ENCODE measurements at regions not wholly inside any gene's neighbourhood (a gene's known extent, or its start where the extent isn't known, plus 50 kb on each side); places are given as distances from the start of the nearest gene placed in this dataset.

DNA sequence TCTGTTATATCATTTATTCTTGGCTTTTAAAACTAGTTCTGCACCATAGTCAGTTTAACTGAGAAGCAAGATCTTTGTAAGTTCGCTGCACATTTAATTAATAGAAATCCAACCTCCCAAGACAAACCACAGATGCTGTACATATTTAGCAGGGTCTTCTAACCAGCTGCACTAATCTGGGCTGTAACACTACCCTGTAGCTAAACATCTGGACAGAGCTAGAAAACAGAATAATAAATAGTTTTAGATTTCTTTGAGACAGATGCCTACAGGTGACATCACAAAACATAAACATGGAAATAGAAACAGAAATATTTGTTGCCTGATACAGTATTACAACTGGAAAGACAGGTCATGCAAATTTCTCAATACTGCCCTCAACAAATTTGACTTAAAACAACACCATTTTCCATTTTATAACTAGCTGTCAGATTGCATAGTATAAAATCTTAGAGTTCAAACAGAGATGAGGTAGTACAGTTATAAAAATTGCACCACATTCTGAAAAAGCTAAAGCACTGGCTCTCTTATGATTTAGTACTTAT lies 315.1 kb downstream of the NR4A2 start:
- TF ChIP-seq, protein P1, sequence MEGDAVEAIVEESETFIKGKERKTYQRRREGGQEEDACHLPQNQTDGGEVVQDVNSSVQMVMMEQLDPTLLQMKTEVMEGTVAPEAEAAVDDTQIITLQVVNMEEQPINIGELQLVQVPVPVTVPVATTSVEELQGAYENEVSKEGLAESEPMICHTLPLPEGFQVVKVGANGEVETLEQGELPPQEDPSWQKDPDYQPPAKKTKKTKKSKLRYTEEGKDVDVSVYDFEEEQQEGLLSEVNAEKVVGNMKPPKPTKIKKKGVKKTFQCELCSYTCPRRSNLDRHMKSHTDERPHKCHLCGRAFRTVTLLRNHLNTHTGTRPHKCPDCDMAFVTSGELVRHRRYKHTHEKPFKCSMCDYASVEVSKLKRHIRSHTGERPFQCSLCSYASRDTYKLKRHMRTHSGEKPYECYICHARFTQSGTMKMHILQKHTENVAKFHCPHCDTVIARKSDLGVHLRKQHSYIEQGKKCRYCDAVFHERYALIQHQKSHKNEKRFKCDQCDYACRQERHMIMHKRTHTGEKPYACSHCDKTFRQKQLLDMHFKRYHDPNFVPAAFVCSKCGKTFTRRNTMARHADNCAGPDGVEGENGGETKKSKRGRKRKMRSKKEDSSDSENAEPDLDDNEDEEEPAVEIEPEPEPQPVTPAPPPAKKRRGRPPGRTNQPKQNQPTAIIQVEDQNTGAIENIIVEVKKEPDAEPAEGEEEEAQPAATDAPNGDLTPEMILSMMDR (IDR thresholded peaks at IDR 0.05; ENCODE audit: insufficient read depth in 1 of 2, low read depth in 1 of 2, low read length in 1 of 2, severe bottlenecking in 1 of 2, unreplicated experiment in 1 of 2), result no peak
- no peak for DNase-seq
- H3K9me3 ChIP-seq, result no peaks in the 10 kb centered on the region
- Mint-ChIP-seq H3K27me3 (ENCODE audit: insufficient read depth, unreplicated experiment) (no peaks in the 10 kb centered on the region), H3K4me3 (ENCODE audit: unreplicated experiment) (no peak overlapping the region), H3K36me3 (ENCODE audit: insufficient read depth, unreplicated experiment) (no peaks in the 10 kb centered on the region), H3K4me1 (ENCODE audit: low read depth, unreplicated experiment) (peaks cover 16% of the 10 kb centered on the region), H3K9me3 (ENCODE audit: unreplicated experiment) (no peaks in the 10 kb centered on the region), H3K27ac (ENCODE audit: unreplicated experiment) (no peak overlapping the region)
- POLR2A ChIA-PET, result no interaction called here
- H3K27me3 ChIP-seq (replicated peaks; ENCODE audit: control insufficient read depth, insufficient read depth, low read length), result no peaks in the 10 kb centered on the region
- no peaks in the 10 kb centered on the region; the same call in 1 of the 2 replicates for H3K36me3 ChIP-seq (ENCODE audit: control insufficient read depth, insufficient read depth, low read length)
- intact Hi-C loops (cut with micrococcal nuclease; ENCODE audit: unreplicated experiment), result no loop called here
- CTCF ChIA-PET, result no interaction called here
- no peak overlapping the region for H3K4me3 ChIP-seq (ENCODE audit: low read depth, low read length)
- BruUV-seq (replicated peaks), result no TSS peak
- H3K4me1 ChIP-seq, result peaks cover 13% of the 10 kb centered on the region

DNA sequence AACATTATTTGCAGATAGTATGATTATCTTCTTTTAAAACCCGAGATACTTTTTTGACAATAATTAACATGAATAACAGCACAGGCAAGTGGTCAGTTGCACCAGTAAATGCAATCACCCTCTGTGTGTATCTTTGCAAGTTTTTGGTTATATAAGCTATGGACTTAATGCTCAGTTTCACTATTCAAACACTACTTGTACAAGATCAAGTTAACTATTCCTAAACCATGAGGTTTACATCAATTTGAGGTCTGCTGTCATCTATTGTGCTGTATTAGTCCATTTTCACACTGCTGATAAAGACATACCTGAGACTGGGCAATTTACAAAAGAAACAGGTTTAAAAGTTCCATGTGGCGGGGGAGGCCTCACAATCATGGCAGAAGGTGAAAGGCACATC lies 323.2 kb downstream of the NR4A2 start:
- ChIA-PET CTCF (no interaction called here), POLR2A (no interaction called here)
- no peak for DNase-seq
- H3K27me3 Mint-ChIP-seq (ENCODE audit: insufficient read depth, unreplicated experiment), result no peaks in the 10 kb centered on the region
- no peak overlapping the region for H3K4me3 Mint-ChIP-seq (ENCODE audit: unreplicated experiment)
- intact Hi-C loops (cut with micrococcal nuclease; ENCODE audit: unreplicated experiment), result loop anchor here (10.0 kb wide), 1 partner anchor 886 kb away; no protein-coding TSS in a partner anchor
- H3K9me3 ChIP-seq, result no peaks in the 10 kb centered on the region; the same call in 1 of the 2 replicates
- H3K4me1 ChIP-seq, result no peaks in the 10 kb centered on the region
- H3K4me3 ChIP-seq (ENCODE audit: low read depth, low read length), result no peak overlapping the region
- H3K4me1 Mint-ChIP-seq (ENCODE audit: low read depth, unreplicated experiment), result no peaks in the 10 kb centered on the region
- no TSS peak for BruUV-seq (replicated peaks)
- H3K9me3 Mint-ChIP-seq (ENCODE audit: unreplicated experiment), result peaks cover 18% of the 10 kb centered on the region
- no peak overlapping the region for H3K27ac Mint-ChIP-seq (ENCODE audit: unreplicated experiment)
- no peaks in the 10 kb centered on the region for H3K36me3 ChIP-seq (ENCODE audit: control insufficient read depth, insufficient read depth, low read length)
- TF ChIP-seq, protein P1 (IDR thresholded peaks at IDR 0.05; ENCODE audit: insufficient read depth in 1 of 2, low read depth in 1 of 2, low read length in 1 of 2, severe bottlenecking in 1 of 2, unreplicated experiment in 1 of 2), result no peak
- H3K36me3 Mint-ChIP-seq (ENCODE audit: insufficient read depth, unreplicated experiment), result no peaks in the 10 kb centered on the region
- no peaks in the 10 kb centered on the region for H3K27me3 ChIP-seq (replicated peaks; ENCODE audit: control insufficient read depth, insufficient read depth, low read length)

DNA sequence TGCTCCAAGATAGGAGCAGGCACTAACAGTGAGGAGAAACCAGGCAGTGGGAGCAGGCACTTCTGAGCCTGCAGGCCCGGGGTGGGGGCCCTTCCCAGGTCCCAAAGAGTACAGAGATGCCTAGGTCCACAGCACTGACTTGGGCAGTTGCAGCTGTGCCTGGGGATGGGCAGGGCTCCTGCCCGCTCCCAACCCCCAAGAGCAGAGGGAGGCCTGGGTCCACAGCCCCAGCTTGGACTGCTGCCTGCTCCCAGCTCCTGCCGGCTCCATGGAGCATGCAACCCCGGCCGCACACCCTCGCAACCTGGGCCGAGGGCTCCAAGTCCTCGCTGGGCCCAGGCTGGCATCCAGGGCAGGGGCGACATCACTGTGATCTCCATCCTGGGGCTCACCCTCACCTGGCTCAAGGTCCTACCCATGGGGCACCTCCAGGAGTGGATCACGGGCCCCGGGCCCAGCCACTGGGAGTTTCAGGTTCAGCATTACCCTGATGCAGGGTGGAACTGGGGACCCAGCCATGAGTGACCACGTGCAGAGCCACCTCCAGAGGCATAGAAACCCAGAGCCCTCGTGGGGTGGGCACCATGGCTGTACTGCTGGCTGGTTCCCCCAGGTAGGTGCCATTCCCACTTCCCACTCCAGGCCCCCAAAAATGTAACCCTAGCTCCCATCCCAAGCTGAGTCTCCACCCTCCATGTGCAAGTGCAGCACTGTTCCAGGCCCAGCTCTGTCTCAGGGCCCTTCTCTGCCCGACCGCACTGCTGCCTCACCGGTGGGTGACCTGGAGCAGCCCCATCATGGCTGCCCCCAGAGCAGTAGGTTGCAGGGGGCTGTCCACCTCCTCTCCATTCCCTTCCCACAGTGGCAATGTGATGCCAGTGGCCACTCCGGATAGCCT lies 325.6 kb downstream of the NR4A2 start:
- peak in 1 of 2 experiments; percentile 1 for DNase-seq
- no peak overlapping the region for H3K4me3 Mint-ChIP-seq (ENCODE audit: unreplicated experiment)
- H3K36me3 Mint-ChIP-seq (ENCODE audit: insufficient read depth, unreplicated experiment), result peaks cover 5% of the 10 kb centered on the region
- H3K4me1 Mint-ChIP-seq (ENCODE audit: low read depth, unreplicated experiment), result no peaks in the 10 kb centered on the region
- H3K4me3 ChIP-seq (ENCODE audit: low read depth, low read length), result no peak overlapping the region
- H3K36me3 ChIP-seq (ENCODE audit: control insufficient read depth, insufficient read depth, low read length), result no peaks in the 10 kb centered on the region
- H3K27me3 ChIP-seq (replicated peaks; ENCODE audit: control insufficient read depth, insufficient read depth, low read length), result no peaks in the 10 kb centered on the region
- H3K27me3 Mint-ChIP-seq (ENCODE audit: insufficient read depth, unreplicated experiment), result no peaks in the 10 kb centered on the region
- CTCF ChIA-PET, result interaction anchor here (0.7 kb wide), 1 partner anchor 36 kb away, joined by 3 read pairs; no protein-coding TSS in a partner anchor
- intact Hi-C loops (cut with micrococcal nuclease; ENCODE audit: unreplicated experiment), result loop anchor here (10.0 kb wide), 1 partner anchor 888 kb away; no protein-coding TSS in a partner anchor
- POLR2A ChIA-PET, result no interaction called here
- H3K9me3 Mint-ChIP-seq (ENCODE audit: unreplicated experiment), result peaks cover 18% of the 10 kb centered on the region
- no TSS peak for BruUV-seq (replicated peaks)
- H3K9me3 ChIP-seq, result no peaks in the 10 kb centered on the region; the same call in 1 of the 2 replicates
- TF ChIP-seq, protein P1 (IDR thresholded peaks at IDR 0.05; ENCODE audit: insufficient read depth in 1 of 2, low read depth in 1 of 2, low read length in 1 of 2, severe bottlenecking in 1 of 2, unreplicated experiment in 1 of 2), result no peak
- no peaks in the 10 kb centered on the region for H3K4me1 ChIP-seq
- H3K27ac Mint-ChIP-seq (ENCODE audit: unreplicated experiment), result no peak overlapping the region

Data from Caco-2 (cell line).